Ascending aorta (tissue), 2 donors: ENCODE measurements at regions not wholly inside any gene's neighbourhood (a gene's known extent, or its start where the extent isn't known, plus 50 kb on each side); places are given as distances from the start of the nearest gene placed in this dataset.

Experiments
- DNase-seq, 2 donors: peaks; one replicate each; pipeline ENCODE4 v3.0.0-alpha.2; 2019; ENCODE audit warnings: low spot score in 2 of 2
- H3K27ac ChIP-seq, 2 donors: fragments of 200-600 bp; sonication (generic); one replicate each; pipeline ENCODE4 v1.5.1; 2016 to 2017; ENCODE audit warnings: mild to moderate bottlenecking in 1 of 2
- H3K27me3 ChIP-seq: fragments of 200-600 bp; sonication (generic); one replicate; pipeline ENCODE4 v1.5.1; 2017
- H3K36me3 ChIP-seq, 2 donors: fragments of 200-600 bp; sonication (generic); one replicate each; pipeline ENCODE4 v1.5.1; 2016
- H3K4me1 ChIP-seq, 2 donors: fragments of 200-600 bp; sonication (generic); one replicate each; pipeline ENCODE4 v1.5.1; 2016 to 2017; ENCODE audit warnings: mild to moderate bottlenecking in 1 of 2
- H3K4me3 ChIP-seq, 2 donors: fragments of 200-600 bp; sonication (generic); one replicate each; pipeline ENCODE4 v1.5.1; 2016 to 2017; ENCODE audit warnings: mild to moderate bottlenecking in 1 of 2
- H3K9me3 ChIP-seq, 2 donors: fragments of 200-600 bp; sonication (generic); one replicate each; pipeline ENCODE4 v1.5.1; 2016
- intact Hi-C: fragments of 100-400 bp; cut with DNase I; formaldehyde crosslinking; loops from one replicate; pipeline ENCODE4 v1.15.1; 2023
- TF ChIP-seq, protein P1 (sequence below), 3 experiments: fragments of 200-600 bp in 2 of 3; fragments of 450-650 bp in 1 of 3; sonication (generic) in 2 of 3; IDR thresholded peaks; one replicate each; pipeline ENCODE4 v1.5.1; 2016 to 2019; ENCODE audit warnings: antibody characterized with exemption in 3 of 3, mild to moderate bottlenecking in 1 of 3, moderate library complexity in 1 of 3

- Histone ChIP-seq H3K27me3 (no peaks in the 10 kb centered on the region), H3K4me1 (no peaks in the 10 kb centered on the region), H3K9me3 (no peaks in the 10 kb centered on the region), H3K27ac (no peak overlapping the region), H3K36me3 (no peaks in the 10 kb centered on the region), H3K4me3 (no peak overlapping the region)
- intact Hi-C loops = no loop called here
- TF ChIP-seq, protein P1, sequence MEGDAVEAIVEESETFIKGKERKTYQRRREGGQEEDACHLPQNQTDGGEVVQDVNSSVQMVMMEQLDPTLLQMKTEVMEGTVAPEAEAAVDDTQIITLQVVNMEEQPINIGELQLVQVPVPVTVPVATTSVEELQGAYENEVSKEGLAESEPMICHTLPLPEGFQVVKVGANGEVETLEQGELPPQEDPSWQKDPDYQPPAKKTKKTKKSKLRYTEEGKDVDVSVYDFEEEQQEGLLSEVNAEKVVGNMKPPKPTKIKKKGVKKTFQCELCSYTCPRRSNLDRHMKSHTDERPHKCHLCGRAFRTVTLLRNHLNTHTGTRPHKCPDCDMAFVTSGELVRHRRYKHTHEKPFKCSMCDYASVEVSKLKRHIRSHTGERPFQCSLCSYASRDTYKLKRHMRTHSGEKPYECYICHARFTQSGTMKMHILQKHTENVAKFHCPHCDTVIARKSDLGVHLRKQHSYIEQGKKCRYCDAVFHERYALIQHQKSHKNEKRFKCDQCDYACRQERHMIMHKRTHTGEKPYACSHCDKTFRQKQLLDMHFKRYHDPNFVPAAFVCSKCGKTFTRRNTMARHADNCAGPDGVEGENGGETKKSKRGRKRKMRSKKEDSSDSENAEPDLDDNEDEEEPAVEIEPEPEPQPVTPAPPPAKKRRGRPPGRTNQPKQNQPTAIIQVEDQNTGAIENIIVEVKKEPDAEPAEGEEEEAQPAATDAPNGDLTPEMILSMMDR (IDR thresholded peaks at IDR 0.05) = no peak
- no peak for DNase-seq
Observed at GRCh38 chr2:600542-601386, 76.4 kb downstream of the TMEM18 start.

- intact Hi-C loops = no loop called here
- no peak overlapping the region for H3K27ac ChIP-seq
- no peaks in the 10 kb centered on the region for H3K9me3 ChIP-seq
- no peaks in the 10 kb centered on the region for H3K4me1 ChIP-seq
- no peaks in the 10 kb centered on the region for H3K36me3 ChIP-seq
- no peak for DNase-seq
- H3K27me3 ChIP-seq = no peaks in the 10 kb centered on the region
- no peak overlapping the region for H3K4me3 ChIP-seq
- TF ChIP-seq, protein P1 (IDR thresholded peaks at IDR 0.05) = no peak
Observed at GRCh38 chr2:599601-600000, 77.6 kb downstream of the TMEM18 start.

DNA sequence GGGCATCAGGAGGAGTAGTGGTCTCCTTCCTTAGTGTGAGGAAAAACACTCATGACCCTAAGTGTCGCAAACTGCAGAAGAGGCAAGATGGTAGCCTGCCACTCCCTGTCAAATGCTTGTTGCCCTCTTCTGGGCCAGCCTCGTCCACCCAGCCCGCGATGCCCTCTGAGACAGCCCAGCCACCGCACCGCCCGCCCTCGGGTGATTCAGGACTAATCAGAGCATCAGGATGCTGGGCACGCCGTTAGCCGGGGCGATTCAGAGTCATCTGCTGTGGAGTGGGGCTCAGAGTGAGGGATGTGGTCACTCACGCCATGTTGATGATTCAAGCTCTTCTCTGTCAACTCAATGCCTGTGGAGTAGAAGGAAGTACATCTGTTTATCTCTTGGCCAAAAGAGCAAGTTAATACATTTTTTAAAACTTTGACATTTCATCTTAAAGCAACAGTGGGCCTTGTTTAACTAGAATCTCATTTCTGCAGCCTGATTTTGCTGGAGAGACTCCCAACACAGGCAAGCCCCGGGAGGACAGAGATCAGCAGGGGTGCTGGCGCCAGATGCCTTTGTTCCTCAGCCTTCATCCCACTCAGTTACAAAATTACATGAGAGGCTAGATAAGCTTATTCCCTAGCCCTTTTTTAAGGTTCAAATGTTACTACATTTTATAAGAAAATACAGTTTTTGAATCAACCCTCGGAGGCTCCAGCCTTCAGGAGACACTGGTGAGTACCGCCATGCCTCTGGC lies 79.0 kb downstream of the TMEM18 start:
- Histone ChIP-seq H3K36me3 (no peaks in the 10 kb centered on the region), H3K27ac (no peak overlapping the region), H3K9me3 (no peaks in the 10 kb centered on the region), H3K4me1 (no peaks in the 10 kb centered on the region), H3K27me3 (no peaks in the 10 kb centered on the region), H3K4me3 (no peak overlapping the region)
- TF ChIP-seq, protein P1 (IDR thresholded peaks at IDR 0.05) = no peak
- intact Hi-C loops = no loop called here
- DNase-seq = no peak

GRCh38 chr2:595831-596592 lies 81.2 kb downstream of the TMEM18 start:
- Histone ChIP-seq H3K36me3 (no peaks in the 10 kb centered on the region), H3K4me1 (no peaks in the 10 kb centered on the region), H3K4me3 (no peak overlapping the region), H3K27ac (no peak overlapping the region), H3K9me3 (no peaks in the 10 kb centered on the region), H3K27me3 (no peaks in the 10 kb centered on the region)
- intact Hi-C loops = no loop called here
- TF ChIP-seq, protein P1 (IDR thresholded peaks at IDR 0.05) = no peak
- DNase-seq = no peak

- Histone ChIP-seq H3K27ac (no peak overlapping the region), H3K9me3 (no peaks in the 10 kb centered on the region), H3K36me3 (no peaks in the 10 kb centered on the region), H3K4me3 (no peak overlapping the region), H3K4me1 (no peaks in the 10 kb centered on the region), H3K27me3 (no peaks in the 10 kb centered on the region)
- intact Hi-C loops = no loop called here
- TF ChIP-seq, protein P1 (IDR thresholded peaks at IDR 0.05) = no peak
- DNase-seq = no peak
Observed at GRCh38 chr2:595141-595815, 81.9 kb downstream of the TMEM18 start.
